CD4-positive, alpha-beta T cell treated with Interleukin-6 at 100 ng/mL for 8 hours (primary cell): ENCODE measurements at regions not wholly inside any gene's neighbourhood (a gene's known extent, or its start where the extent isn't known, plus 50 kb on each side); places are given as distances from the start of the nearest gene placed in this dataset.

Experiments
- DNase-seq: peaks from one replicate; pipeline ENCODE4 v3.0.0-alpha.2; 2020; ENCODE audit warnings: mixed read lengths, low spot score

- DNase-seq = no peak
These were observed 52.5 kb upstream of the C9orf72 start for GRCh38 chr9:27625751-27626150.

GRCh38 chr9:27626244-27627187 lies 53.2 kb upstream of the C9orf72 start:
- DNase-seq = no peak

GRCh38 chr9:27627188-27627564 lies 53.9 kb upstream of the C9orf72 start:
- DNase-seq = no peak

- no peak for DNase-seq
These were observed 55.0 kb upstream of the C9orf72 start for GRCh38 chr9:27628311-27628710.

- DNase-seq = no peak
These were observed 56.1 kb upstream of the C9orf72 start for GRCh38 chr9:27629425-27629824.

- no peak for DNase-seq
These were observed 59.0 kb upstream of the C9orf72 start for GRCh38 chr9:27632254-27632653.

- no peak for DNase-seq
These were observed 60.5 kb upstream of the C9orf72 start for GRCh38 chr9:27633764-27634163.

GRCh38 chr9:27634879-27635278 lies 61.6 kb upstream of the C9orf72 start:
- no peak for DNase-seq

GRCh38 chr9:27638716-27639115 lies 65.4 kb upstream of the C9orf72 start:
- DNase-seq = no peak

- no peak for DNase-seq
These were observed 72.0 kb upstream of the C9orf72 start for GRCh38 chr9:27645161-27645840.

- DNase-seq = no peak
These were observed 80.0 kb upstream of the C9orf72 start for GRCh38 chr9:27653246-27653645.

GRCh38 chr9:27653957-27654356 lies 80.7 kb upstream of the C9orf72 start:
- no peak for DNase-seq

- no peak for DNase-seq
These were observed 81.5 kb upstream of the C9orf72 start for GRCh38 chr9:27654629-27655285.

GRCh38 chr9:27655441-27655840 lies 82.2 kb upstream of the C9orf72 start:
- no peak for DNase-seq

- DNase-seq = no peak
These were observed 85.7 kb upstream of the C9orf72 start for GRCh38 chr9:27659001-27659400.

- DNase-seq = no peak
These were observed 86.3 kb upstream of the C9orf72 start for GRCh38 chr9:27659571-27659970.

- DNase-seq = no peak
These were observed 86.9 kb upstream of the C9orf72 start for GRCh38 chr9:27660148-27660547.

- no peak for DNase-seq
These were observed 90.2 kb upstream of the C9orf72 start for GRCh38 chr9:27663526-27663925.

- no peak for DNase-seq
These were observed 91.0 kb upstream of the C9orf72 start for GRCh38 chr9:27664121-27664779.

GRCh38 chr9:27665136-27665535 lies 91.9 kb upstream of the C9orf72 start:
- no peak for DNase-seq

GRCh38 chr9:27668280-27668679 lies 95.0 kb upstream of the C9orf72 start:
- no peak for DNase-seq

- DNase-seq = no peak
These were observed 98.4 kb upstream of the C9orf72 start for GRCh38 chr9:27671636-27672035.
